Smooth muscle cell (in vitro differentiated cells): ENCODE measurements at regions not wholly inside any gene's neighbourhood (a gene's known extent, or its start where the extent isn't known, plus 50 kb on each side); places are given as distances from the start of the nearest gene placed in this dataset.

Source experiments
- DNase-seq: peaks from one replicate; lab custom pipeline; 2025; ENCODE audit not compliant: unreplicated experiment; lab: John Stamatoyannopoulos, UW
- H2AFZ ChIP-seq: fragments of 200-600 bp; sonication (generic); 2 replicates; pipeline ENCODE4 v1.6.0; 2016; ENCODE audit warnings: antibody characterized with exemption, low read depth, mild to moderate bottlenecking
- H3F3A ChIP-seq: fragments of 200-600 bp; sonication (generic); 2 replicates; pipeline ENCODE4 v1.6.0; 2017; ENCODE audit warnings: antibody characterized with exemption, low read depth
- H3K27ac ChIP-seq: fragments of 200-600 bp; sonication (generic); 2 replicates; pipeline ENCODE4 v1.5.1; 2016; ENCODE audit warnings: low read depth, mild to moderate bottlenecking
- H3K27me3 ChIP-seq: fragments of 200-600 bp; sonication (generic); 2 replicates; pipeline ENCODE4 v1.6.1; 2016; ENCODE audit warnings: low read depth, mild to moderate bottlenecking
- H3K36me3 ChIP-seq: fragments of 200-600 bp; sonication (generic); 2 replicates; pipeline ENCODE4 v1.5.1; 2016; ENCODE audit warnings: low read depth
- H3K4me1 ChIP-seq: fragments of 200-600 bp; sonication (generic); 2 replicates; pipeline ENCODE4 v1.5.1; 2016; ENCODE audit warnings: low read depth
- H3K4me2 ChIP-seq: fragments of 200-600 bp; sonication (generic); 2 replicates; pipeline ENCODE4 v1.6.0; 2016; ENCODE audit warnings: mild to moderate bottlenecking
- H3K4me3 ChIP-seq: fragments of 200-600 bp; sonication (generic); 2 replicates; pipeline ENCODE4 v1.5.1; 2016; ENCODE audit warnings: mild to moderate bottlenecking
- H3K79me2 ChIP-seq: fragments of 200-600 bp; sonication (generic); 2 replicates; pipeline ENCODE4 v1.6.0; 2016; ENCODE audit warnings: low read depth, mild to moderate bottlenecking
- H3K9ac ChIP-seq: fragments of 200-600 bp; sonication (generic); 2 replicates; pipeline ENCODE4 v1.6.0; 2016; ENCODE audit warnings: low read depth
- H3K9me3 ChIP-seq: fragments of 200-600 bp; sonication (generic); replicated peaks from 2 replicates; pipeline ENCODE4 v1.5.1; 2016; ENCODE audit warnings: low read depth
- H4K20me1 ChIP-seq: fragments of 200-600 bp; sonication (generic); 2 replicates; pipeline ENCODE4 v1.6.0; 2016; ENCODE audit warnings: low read depth
- CTCF ChIP-seq: fragments of 200-600 bp; sonication (generic); IDR thresholded peaks from 2 replicates; pipeline ENCODE4 v1.5.1; 2017; ENCODE audit warnings: borderline replicate concordance, mild to moderate bottlenecking, antibody characterized with exemption; ENCODE audit not compliant: insufficient read depth, poor library complexity, severe bottlenecking
- WGBS: methylation state at CpG from one replicate; pipeline ENCODE4 v1.1.7; 2016; ENCODE audit warnings: low lambda C conversion rate; 5-methylcytosine and 5-hydroxymethylcytosine counted together

- H3K9me3 ChIP-seq = no peaks in the 10 kb centered on the region
- H3K4me1 ChIP-seq = no peaks in the 10 kb centered on the region
- no peak overlapping the region for H3K9ac ChIP-seq
- WGBS = 37% methylated on average over 2 of the region's 2 CpGs
- no peaks in the 10 kb centered on the region for H4K20me1 ChIP-seq
- no peak overlapping the region for H3K4me2 ChIP-seq
- no peaks in the 10 kb centered on the region for H3K27me3 ChIP-seq
- no peaks in the 10 kb centered on the region for H3K79me2 ChIP-seq
- no peak overlapping the region for H2AFZ ChIP-seq
- no peak for TF ChIP-seq CTCF
- H3K4me3 ChIP-seq = no peak overlapping the region
- no peak for DNase-seq
- no peaks in the 10 kb centered on the region for H3K36me3 ChIP-seq
- H3F3A ChIP-seq = no peaks in the 10 kb centered on the region
- no peak overlapping the region for H3K27ac ChIP-seq
Measured at GRCh38 chr16:63183743-63184142, 1147.5 kb upstream of the CDH8 start.

GRCh38 chr16:63175313-63175712 lies 1139.1 kb upstream of the CDH8 start:
- no peak overlapping the region for H3K27ac ChIP-seq
- no peak for TF ChIP-seq CTCF
- H4K20me1 ChIP-seq = no peaks in the 10 kb centered on the region

GRCh38 chr16:63174801-63175200 lies 1138.6 kb upstream of the CDH8 start:
- no peak for DNase-seq
- Histone ChIP-seq H2AFZ (no peak overlapping the region), H3K4me3 (no peak overlapping the region), H3K4me1 (no peaks in the 10 kb centered on the region), H3K27me3 (no peaks in the 10 kb centered on the region), H4K20me1 (no peaks in the 10 kb centered on the region), H3K36me3 (no peaks in the 10 kb centered on the region), H3K9ac (no peak overlapping the region), H3F3A (no peaks in the 10 kb centered on the region), H3K79me2 (no peaks in the 10 kb centered on the region), H3K9me3 (no peaks in the 10 kb centered on the region), H3K27ac (no peak overlapping the region), H3K4me2 (no peak overlapping the region)
- no peak for TF ChIP-seq CTCF

More at GRCh38 chr16:63175313-63175712, 1139.1 kb upstream of the CDH8 start:
- no peaks in the 10 kb centered on the region for H3K36me3 ChIP-seq
- DNase-seq = no peak
- no peak overlapping the region for H3K4me2 ChIP-seq
- H2AFZ ChIP-seq = no peak overlapping the region
- H3F3A ChIP-seq = no peaks in the 10 kb centered on the region
- H3K4me1 ChIP-seq = no peaks in the 10 kb centered on the region
- H3K9ac ChIP-seq = no peak overlapping the region
- H3K27me3 ChIP-seq = no peaks in the 10 kb centered on the region
- H3K9me3 ChIP-seq = no peaks in the 10 kb centered on the region
- no peaks in the 10 kb centered on the region for H3K79me2 ChIP-seq
- no peak overlapping the region for H3K4me3 ChIP-seq

- no peaks in the 10 kb centered on the region for H3K9me3 ChIP-seq
- H3K27me3 ChIP-seq = no peaks in the 10 kb centered on the region
- H3K79me2 ChIP-seq = no peaks in the 10 kb centered on the region
- no peak overlapping the region for H3K9ac ChIP-seq
- TF ChIP-seq CTCF = no peak
- H4K20me1 ChIP-seq = no peaks in the 10 kb centered on the region
- H3K4me2 ChIP-seq = no peak overlapping the region
- no peak for DNase-seq
- H3K4me3 ChIP-seq = no peak overlapping the region
- no peak overlapping the region for H2AFZ ChIP-seq
- H3K27ac ChIP-seq = no peak overlapping the region
- no peaks in the 10 kb centered on the region for H3K36me3 ChIP-seq
- H3K4me1 ChIP-seq = no peaks in the 10 kb centered on the region
- no peaks in the 10 kb centered on the region for H3F3A ChIP-seq
Measured at GRCh38 chr16:63171545-63171944, 1135.3 kb upstream of the CDH8 start.
